WTC11 (cell line): ENCODE measurements at regions not wholly inside any gene's neighbourhood (a gene's known extent, or its start where the extent isn't known, plus 50 kb on each side); places are given as distances from the start of the nearest gene placed in this dataset.

ENCODE experiments used
- ATAC-seq: fragments of 200-7000 bp; cut with Tn5 transposase; 2 replicates; pipeline ENCODE4 v1.10.0; 2021; ENCODE audit warnings: mild to moderate bottlenecking, moderate library complexity
- CTCF ChIA-PET: fragments of 300-600 bp; sonication (Branson Sonifier 250); formaldehyde crosslinking; loops from one replicate; lab custom pipeline; 2021; ENCODE audit warnings: antibody characterized with exemption; lab: Charles Lee
- POLR2A ChIA-PET: fragments of 350-600 bp; sonication (Branson Sonifier 250); formaldehyde crosslinking; loops from one replicate; lab custom pipeline; 2021; ENCODE audit warnings: antibody characterized with exemption; lab: Charles Lee
- DNase-seq: peaks from one replicate; pipeline ENCODE4 v3.0.0; 2021; ENCODE audit warnings: low spot score
- H3K27ac Mint-ChIP-seq: 2 replicates; pipeline ENCODE4 v1.8.0; 2021; ENCODE audit warnings: mixed read lengths
- H3K27me3 Mint-ChIP-seq: 2 replicates; pipeline ENCODE4 v1.8.0; 2021; ENCODE audit warnings: low read depth, mild to moderate bottlenecking, moderate library complexity, mixed read lengths
- H3K36me3 Mint-ChIP-seq: 2 replicates; pipeline ENCODE4 v1.8.0; 2021; ENCODE audit warnings: mixed read lengths
- H3K4me1 Mint-ChIP-seq: 2 replicates; pipeline ENCODE4 v1.8.0; 2022; ENCODE audit warnings: mixed read lengths
- H3K4me3 Mint-ChIP-seq: 2 replicates; pipeline ENCODE4 v1.8.0; 2021; ENCODE audit warnings: mild to moderate bottlenecking, moderate library complexity, mixed read lengths
- H3K9me3 Mint-ChIP-seq: 2 replicates; pipeline ENCODE4 v1.8.0; 2021; ENCODE audit warnings: mixed read lengths
- AFF4 ChIP-seq: sonication (generic); formaldehyde crosslinking; IDR thresholded peaks from 2 replicates; pipeline ENCODE4 v1.8.1; 2023; ENCODE audit warnings: mild to moderate bottlenecking, missing genetic modification reagents, borderline replicate concordance
- CDX4 ChIP-seq: fragments of 250-450 bp; sonication (Bioruptor Pico); IDR thresholded peaks from 2 replicates; pipeline ENCODE4 v1.9.0; 2021; ENCODE audit warnings: moderate library complexity, mild to moderate bottlenecking, inconsistent platforms, borderline replicate concordance
- FOXP1 ChIP-seq: sonication (generic); formaldehyde crosslinking; IDR thresholded peaks from 2 replicates; pipeline ENCODE4 v1.8.0; 2022; ENCODE audit warnings: missing genetic modification reagents, mild to moderate bottlenecking, moderate library complexity, borderline replicate concordance
- GRHL2 ChIP-seq: fragments of 250-450 bp; sonication (Bioruptor Pico); IDR thresholded peaks from 2 replicates; pipeline ENCODE4 v1.8.0; 2022; ENCODE audit warnings: mild to moderate bottlenecking, moderate library complexity; ENCODE audit not compliant: insufficient replicate concordance, severe bottlenecking
- IRF2 ChIP-seq: sonication (generic); formaldehyde crosslinking; IDR thresholded peaks from 2 replicates; pipeline ENCODE4 v1.8.0; 2022; ENCODE audit warnings: low read depth, missing genetic modification reagents, borderline replicate concordance
- NR2C2 ChIP-seq: sonication (generic); formaldehyde crosslinking; IDR thresholded peaks from 2 replicates; pipeline ENCODE4 v1.8.0; 2022; ENCODE audit warnings: mild to moderate bottlenecking, missing genetic modification reagents
- PREB ChIP-seq: sonication (generic); formaldehyde crosslinking; IDR thresholded peaks from 2 replicates; pipeline ENCODE4 v1.8.1; 2022; ENCODE audit warnings: mild to moderate bottlenecking, missing genetic modification reagents, moderate library complexity, borderline replicate concordance
- PRRX2 ChIP-seq: fragments of 250-450 bp; sonication (Bioruptor Pico); IDR thresholded peaks from 2 replicates; pipeline ENCODE4 v1.8.0; 2021; ENCODE audit warnings: mild to moderate bottlenecking
- TCF7 ChIP-seq: sonication (generic); formaldehyde crosslinking; IDR thresholded peaks from 2 replicates; pipeline ENCODE4 v1.8.0; 2022; ENCODE audit warnings: mild to moderate bottlenecking, low read depth, missing genetic modification reagents, moderate library complexity
- USF1 ChIP-seq: sonication (generic); formaldehyde crosslinking; IDR thresholded peaks from 2 replicates; pipeline ENCODE4 v1.8.0; 2022; ENCODE audit warnings: mild to moderate bottlenecking, missing genetic modification reagents
- ZBTB43 ChIP-seq: sonication (generic); formaldehyde crosslinking; IDR thresholded peaks from 2 replicates; pipeline ENCODE4 v1.8.1; 2023; ENCODE audit warnings: mild to moderate bottlenecking, missing genetic modification reagents
- ZNF121 ChIP-seq: sonication (generic); formaldehyde crosslinking; IDR thresholded peaks from 2 replicates; pipeline ENCODE4 v1.8.0; 2023; ENCODE audit warnings: missing genetic modification reagents
- ZNF232 ChIP-seq: sonication (generic); formaldehyde crosslinking; IDR thresholded peaks from 2 replicates; pipeline ENCODE4 v1.8.0; 2022; ENCODE audit warnings: mild to moderate bottlenecking, missing genetic modification reagents
- ZNF317 ChIP-seq: sonication (generic); formaldehyde crosslinking; IDR thresholded peaks from 2 replicates; pipeline ENCODE4 v1.8.1; 2023; ENCODE audit warnings: low read depth, mild to moderate bottlenecking, moderate library complexity, missing genetic modification reagents, borderline replicate concordance
- ZNF396 ChIP-seq: fragments of 250-450 bp; sonication (Bioruptor Pico); IDR thresholded peaks from 2 replicates; pipeline ENCODE4 v1.8.0; 2021; ENCODE audit warnings: mild to moderate bottlenecking, moderate library complexity, borderline replicate concordance
- ZNF532 ChIP-seq: fragments of 250-450 bp; sonication (Bioruptor Pico); IDR thresholded peaks from 2 replicates; pipeline ENCODE4 v1.9.0; 2021; ENCODE audit warnings: mild to moderate bottlenecking, borderline replicate concordance
- ZSCAN18 ChIP-seq: fragments of 250-450 bp; sonication (Bioruptor Pico); IDR thresholded peaks from 2 replicates; pipeline ENCODE4 v2.1.2; 2022; ENCODE audit warnings: mild to moderate bottlenecking, moderate library complexity

- Mint-ChIP-seq H3K4me3 (no peak overlapping the region), H3K9me3 (no peaks in the 10 kb centered on the region), H3K36me3 (no peaks in the 10 kb centered on the region), H3K27me3 (no peaks in the 10 kb centered on the region), H3K27ac (peak overlapping the region; percentile 28; the same call in 1 of the 2 replicates), H3K4me1 (peaks cover 52% of the 10 kb centered on the region)
- no peak for TF ChIP-seq ZNF121 (CRISPR knock-in tag)
- no peak for TF ChIP-seq PRRX2
- TF ChIP-seq CDX4: no peak
- TF ChIP-seq NR2C2 (CRISPR knock-in tag): no peak
- ATAC-seq (no peak), DNase-seq (no peak)
- ChIA-PET POLR2A (no interaction called here), CTCF (no interaction called here)
Measured at GRCh38 chr2:66699416-66699792, 264.5 kb downstream of the MEIS1 start.

GRCh38 chr2:66699793-66700676 is 265.1 kb downstream of the MEIS1 start:
- CTCF ChIA-PET: no interaction called here
- no peaks in the 10 kb centered on the region for H3K36me3 Mint-ChIP-seq
- DNase-seq: no peak
- TF ChIP-seq TCF7 (CRISPR knock-in tag) (no peak), FOXP1 (CRISPR knock-in tag) (no peak), IRF2 (CRISPR knock-in tag) (no peak), ZNF317 (CRISPR knock-in tag) (peak; percentile 80)
- no peak overlapping the region for H3K4me3 Mint-ChIP-seq
- H3K27ac Mint-ChIP-seq: peak overlapping the region; percentile 28; the same call in 1 of the 2 replicates
- peaks cover 46% of the 10 kb centered on the region for H3K4me1 Mint-ChIP-seq
- no peaks in the 10 kb centered on the region for H3K27me3 Mint-ChIP-seq
- no peaks in the 10 kb centered on the region for H3K9me3 Mint-ChIP-seq
- POLR2A ChIA-PET: no interaction called here
- ATAC-seq: peak; percentile 76

GRCh38 chr2:66700677-66701066 is 265.7 kb downstream of the MEIS1 start:
- Mint-ChIP-seq H3K9me3 (no peaks in the 10 kb centered on the region), H3K36me3 (no peaks in the 10 kb centered on the region), H3K4me1 (peaks cover 44% of the 10 kb centered on the region), H3K27ac (no peak overlapping the region), H3K27me3 (no peaks in the 10 kb centered on the region), H3K4me3 (no peak overlapping the region)
- CTCF ChIA-PET: no interaction called here
- no peak for DNase-seq
- POLR2A ChIA-PET: no interaction called here
- no peak for ATAC-seq
- TF ChIP-seq GRHL2 (no peak), ZNF232 (no peak), ZSCAN18 (CRISPR knock-in tag) (no peak), AFF4 (CRISPR knock-in tag) (no peak), ZBTB43 (no peak), PREB (CRISPR knock-in tag) (no peak), ZNF532 (no peak), ZNF396 (no peak), USF1 (CRISPR knock-in tag) (no peak)
